WTC11 (cell line): ENCODE measurements at regions not wholly inside any gene's neighbourhood (a gene's known extent, or its start where the extent isn't known, plus 50 kb on each side); places are given as distances from the start of the nearest gene placed in this dataset.

Source experiments
- ATAC-seq: fragments of 200-7000 bp; cut with Tn5 transposase; 2 replicates; pipeline ENCODE4 v1.10.0; 2021; ENCODE audit warnings: mild to moderate bottlenecking, moderate library complexity
- CTCF ChIA-PET: fragments of 300-600 bp; sonication (Branson Sonifier 250); formaldehyde crosslinking; loops from one replicate; lab custom pipeline; 2021; ENCODE audit warnings: antibody characterized with exemption; lab: Charles Lee
- POLR2A ChIA-PET: fragments of 350-600 bp; sonication (Branson Sonifier 250); formaldehyde crosslinking; loops from one replicate; lab custom pipeline; 2021; ENCODE audit warnings: antibody characterized with exemption; lab: Charles Lee
- DNase-seq: peaks from one replicate; pipeline ENCODE4 v3.0.0; 2021; ENCODE audit warnings: low spot score
- H3K27ac Mint-ChIP-seq: 2 replicates; pipeline ENCODE4 v1.8.0; 2021; ENCODE audit warnings: mixed read lengths
- H3K27me3 Mint-ChIP-seq: 2 replicates; pipeline ENCODE4 v1.8.0; 2021; ENCODE audit warnings: low read depth, mild to moderate bottlenecking, moderate library complexity, mixed read lengths
- H3K36me3 Mint-ChIP-seq: 2 replicates; pipeline ENCODE4 v1.8.0; 2021; ENCODE audit warnings: mixed read lengths
- H3K4me1 Mint-ChIP-seq: 2 replicates; pipeline ENCODE4 v1.8.0; 2022; ENCODE audit warnings: mixed read lengths
- H3K4me3 Mint-ChIP-seq: 2 replicates; pipeline ENCODE4 v1.8.0; 2021; ENCODE audit warnings: mild to moderate bottlenecking, moderate library complexity, mixed read lengths
- H3K9me3 Mint-ChIP-seq: 2 replicates; pipeline ENCODE4 v1.8.0; 2021; ENCODE audit warnings: mixed read lengths
- ESRRA ChIP-seq: sonication (generic); formaldehyde crosslinking; IDR thresholded peaks from 2 replicates; pipeline ENCODE4 v1.8.1; 2022; ENCODE audit warnings: mild to moderate bottlenecking, missing genetic modification reagents, borderline replicate concordance
- ETV6 ChIP-seq: sonication (generic); formaldehyde crosslinking; IDR thresholded peaks from 2 replicates; pipeline ENCODE4 v1.8.1; 2022; ENCODE audit warnings: mild to moderate bottlenecking, missing genetic modification reagents
- IRF2 ChIP-seq: sonication (generic); formaldehyde crosslinking; IDR thresholded peaks from 2 replicates; pipeline ENCODE4 v1.8.0; 2022; ENCODE audit warnings: low read depth, missing genetic modification reagents, borderline replicate concordance
- NFATC4 ChIP-seq: fragments of 250-450 bp; sonication (Bioruptor Pico); IDR thresholded peaks from 2 replicates; pipeline ENCODE4 v1.9.0; 2021; ENCODE audit warnings: mild to moderate bottlenecking
- NFYB ChIP-seq: sonication (generic); formaldehyde crosslinking; conservative IDR thresholded peaks from 2 replicates; pipeline ENCODE4 v1.8.0; 2022; ENCODE audit warnings: low read depth, missing genetic modification reagents
- NR2C2 ChIP-seq: sonication (generic); formaldehyde crosslinking; IDR thresholded peaks from 2 replicates; pipeline ENCODE4 v1.8.0; 2022; ENCODE audit warnings: mild to moderate bottlenecking, missing genetic modification reagents
- SMAD3 ChIP-seq: sonication (generic); formaldehyde crosslinking; IDR thresholded peaks from 2 replicates; pipeline ENCODE4 v1.8.0; 2022; ENCODE audit warnings: missing genetic modification reagents, mild to moderate bottlenecking, borderline replicate concordance
- SOX15 ChIP-seq: fragments of 250-450 bp; sonication (Bioruptor Pico); IDR thresholded peaks from 2 replicates; pipeline ENCODE4 v1.9.0; 2021; ENCODE audit warnings: mild to moderate bottlenecking
- SP1 ChIP-seq: sonication (generic); formaldehyde crosslinking; conservative IDR thresholded peaks from 2 replicates; pipeline ENCODE4 v1.8.1; 2022; ENCODE audit warnings: missing genetic modification reagents
- ZNF121 ChIP-seq: sonication (generic); formaldehyde crosslinking; IDR thresholded peaks from 2 replicates; pipeline ENCODE4 v1.8.0; 2023; ENCODE audit warnings: missing genetic modification reagents
- ZNF232 ChIP-seq: sonication (generic); formaldehyde crosslinking; IDR thresholded peaks from 2 replicates; pipeline ENCODE4 v1.8.0; 2022; ENCODE audit warnings: mild to moderate bottlenecking, missing genetic modification reagents
- ZNF423 ChIP-seq: fragments of 250-450 bp; sonication (Bioruptor Pico); IDR thresholded peaks from 2 replicates; pipeline ENCODE4 v2.1.2; 2022; ENCODE audit warnings: mild to moderate bottlenecking, moderate library complexity
- TF ChIP-seq, protein P1 (sequence below): sonication (generic); formaldehyde crosslinking; IDR thresholded peaks from 2 replicates; pipeline ENCODE4 v1.8.1; 2023; ENCODE audit warnings: mild to moderate bottlenecking, missing genetic modification reagents
- TF ChIP-seq, protein P2 (sequence below): sonication (generic); formaldehyde crosslinking; IDR thresholded peaks from 2 replicates; pipeline ENCODE4 v1.8.1; 2023; ENCODE audit warnings: mild to moderate bottlenecking, missing genetic modification reagents, moderate library complexity
- TF ChIP-seq, protein P3 (sequence below): fragments of 250-450 bp; sonication (Bioruptor Pico); conservative IDR thresholded peaks from 2 replicates; pipeline ENCODE4 v1.9.0; 2021; ENCODE audit warnings: mild to moderate bottlenecking
- TF ChIP-seq, protein P4 (sequence below): fragments of 250-450 bp; sonication (Bioruptor Pico); IDR thresholded peaks from 2 replicates; pipeline ENCODE4 v1.9.0; 2021; ENCODE audit warnings: mild to moderate bottlenecking
- TF ChIP-seq, protein P5 (sequence below): sonication (generic); formaldehyde crosslinking; IDR thresholded peaks from 2 replicates; pipeline ENCODE4 v1.8.0; 2022; ENCODE audit warnings: mild to moderate bottlenecking, missing genetic modification reagents
- TF ChIP-seq, protein P6 (sequence below): sonication (generic); formaldehyde crosslinking; IDR thresholded peaks from 2 replicates; pipeline ENCODE4 v1.8.1; 2022; ENCODE audit warnings: low read depth, mild to moderate bottlenecking, moderate library complexity, missing genetic modification reagents, borderline replicate concordance
- TF ChIP-seq, protein P7 (sequence below): sonication (generic); formaldehyde crosslinking; conservative IDR thresholded peaks from 2 replicates; pipeline ENCODE4 v1.8.1; 2023; ENCODE audit warnings: mild to moderate bottlenecking, low read depth, missing genetic modification reagents, moderate library complexity
- TF ChIP-seq, protein P8 (sequence below): sonication (generic); formaldehyde crosslinking; conservative IDR thresholded peaks from 2 replicates; pipeline ENCODE4 v1.8.1; 2022; ENCODE audit warnings: mild to moderate bottlenecking, missing genetic modification reagents

DNA sequence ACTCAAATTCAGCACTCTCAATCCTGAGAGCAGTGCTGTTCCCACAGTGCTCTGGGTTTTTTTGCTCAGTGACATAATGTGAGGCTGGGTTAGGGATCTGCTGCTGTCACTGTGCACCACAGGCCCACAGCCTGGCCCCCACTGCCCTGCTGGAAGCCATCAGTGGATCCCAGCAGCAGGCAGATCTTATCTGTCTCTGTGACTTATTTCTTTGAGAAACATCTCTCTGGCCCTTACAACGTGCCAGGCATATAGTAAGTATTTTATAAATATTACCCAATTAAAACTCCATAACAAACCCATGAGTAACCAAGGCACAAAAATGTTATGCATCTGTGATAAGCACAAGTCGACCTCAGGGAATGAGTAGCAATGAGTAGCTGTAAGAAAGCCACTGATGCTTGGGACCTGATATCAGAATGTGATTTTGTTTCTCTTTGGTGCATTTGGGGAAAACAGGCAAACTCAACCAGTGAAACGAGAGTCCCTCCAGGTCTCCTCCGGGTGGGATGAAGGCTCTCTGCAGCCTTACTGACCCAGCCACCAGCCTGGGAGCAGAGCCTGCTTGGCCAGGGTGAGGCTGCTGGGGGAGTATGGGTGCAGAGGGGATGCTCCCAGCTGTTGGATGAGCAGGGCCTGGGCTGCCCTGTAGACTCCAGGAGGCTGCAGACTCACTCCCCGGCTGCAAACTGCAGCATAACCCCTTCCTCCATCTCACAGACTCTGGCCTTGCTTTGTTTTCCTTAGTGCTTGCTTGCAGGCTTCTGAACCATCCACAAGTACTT is 172.7 kb upstream of the LNX1 start (continued):
- TF ChIP-seq IRF2 (CRISPR knock-in tag) (no peak), SMAD3 (CRISPR knock-in tag) (no peak), NFYB (CRISPR knock-in tag) (no peak), ZNF423 (CRISPR knock-in tag) (no peak), ZNF232 (CRISPR knock-in tag) (no peak), NFATC4 (no peak)
- TF ChIP-seq, protein P1, sequence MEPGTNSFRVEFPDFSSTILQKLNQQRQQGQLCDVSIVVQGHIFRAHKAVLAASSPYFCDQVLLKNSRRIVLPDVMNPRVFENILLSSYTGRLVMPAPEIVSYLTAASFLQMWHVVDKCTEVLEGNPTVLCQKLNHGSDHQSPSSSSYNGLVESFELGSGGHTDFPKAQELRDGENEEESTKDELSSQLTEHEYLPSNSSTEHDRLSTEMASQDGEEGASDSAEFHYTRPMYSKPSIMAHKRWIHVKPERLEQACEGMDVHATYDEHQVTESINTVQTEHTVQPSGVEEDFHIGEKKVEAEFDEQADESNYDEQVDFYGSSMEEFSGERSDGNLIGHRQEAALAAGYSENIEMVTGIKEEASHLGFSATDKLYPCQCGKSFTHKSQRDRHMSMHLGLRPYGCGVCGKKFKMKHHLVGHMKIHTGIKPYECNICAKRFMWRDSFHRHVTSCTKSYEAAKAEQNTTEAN (CRISPR knock-in tag): no peak
- TF ChIP-seq, protein P2, sequence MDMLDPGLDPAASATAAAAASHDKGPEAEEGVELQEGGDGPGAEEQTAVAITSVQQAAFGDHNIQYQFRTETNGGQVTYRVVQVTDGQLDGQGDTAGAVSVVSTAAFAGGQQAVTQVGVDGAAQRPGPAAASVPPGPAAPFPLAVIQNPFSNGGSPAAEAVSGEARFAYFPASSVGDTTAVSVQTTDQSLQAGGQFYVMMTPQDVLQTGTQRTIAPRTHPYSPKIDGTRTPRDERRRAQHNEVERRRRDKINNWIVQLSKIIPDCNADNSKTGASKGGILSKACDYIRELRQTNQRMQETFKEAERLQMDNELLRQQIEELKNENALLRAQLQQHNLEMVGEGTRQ (CRISPR knock-in tag): no peak
- TF ChIP-seq, all 79 proteins: peak for 0

DNA sequence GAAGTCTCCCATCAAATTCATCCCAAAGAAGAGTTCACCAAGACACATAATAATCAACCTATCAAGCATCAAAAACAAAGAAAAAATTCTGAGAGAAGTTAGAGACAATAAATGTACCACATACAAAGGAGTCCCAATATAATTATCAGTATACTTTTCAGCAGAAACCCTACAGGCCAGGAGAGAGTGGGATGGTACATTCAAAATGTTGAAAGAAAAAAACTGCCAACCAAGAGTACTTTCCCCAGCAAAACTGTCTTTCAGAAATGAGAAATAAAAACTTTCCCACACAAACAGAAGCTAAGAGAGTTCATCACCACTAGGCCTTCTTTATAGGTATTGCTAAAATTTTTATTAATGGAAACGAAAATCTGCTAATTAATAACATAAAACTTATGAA is 164.4 kb upstream of the LNX1 start:
- TF ChIP-seq NR2C2 (CRISPR knock-in tag) (no peak), SP1 (CRISPR knock-in tag) (no peak), ZNF121 (no peak), SOX15 (CRISPR knock-in tag) (no peak), ETV6 (CRISPR knock-in tag) (no peak), ESRRA (CRISPR knock-in tag) (no peak)
- TF ChIP-seq, protein P3, sequence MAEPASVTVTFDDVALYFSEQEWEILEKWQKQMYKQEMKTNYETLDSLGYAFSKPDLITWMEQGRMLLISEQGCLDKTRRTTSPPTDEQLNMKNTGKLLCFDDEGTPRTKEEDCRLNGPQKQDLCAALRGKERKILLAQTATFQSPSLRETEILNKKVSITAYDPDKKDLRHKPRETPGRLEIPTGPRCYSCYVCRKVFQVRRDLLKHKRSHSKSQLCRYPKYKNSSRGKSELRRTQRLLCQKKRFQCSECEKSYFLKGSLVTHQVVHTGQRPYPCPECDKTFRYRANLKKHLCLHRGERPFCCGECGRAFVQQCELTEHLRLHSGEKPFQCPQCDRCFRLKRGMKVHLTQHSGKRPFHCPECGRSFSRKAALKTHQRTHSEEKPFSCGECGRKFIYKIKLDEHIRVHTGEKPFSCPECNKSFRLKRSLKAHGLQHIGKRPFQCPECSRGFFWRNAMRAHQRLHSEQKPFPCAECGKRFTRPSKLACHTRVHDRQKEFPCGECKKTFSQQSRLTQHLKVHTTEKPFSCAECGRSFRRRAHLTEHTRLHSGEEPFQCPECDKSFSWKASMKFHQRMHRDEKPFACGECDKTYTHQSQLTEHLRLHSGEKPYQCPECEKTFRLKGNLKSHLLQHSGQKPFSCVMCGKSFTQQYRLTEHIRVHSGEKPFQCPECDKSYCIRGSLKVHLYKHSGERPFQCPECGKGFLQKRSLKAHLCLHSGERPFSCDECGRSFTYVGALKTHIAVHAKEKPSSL: no peak
- TF ChIP-seq, protein P4, sequence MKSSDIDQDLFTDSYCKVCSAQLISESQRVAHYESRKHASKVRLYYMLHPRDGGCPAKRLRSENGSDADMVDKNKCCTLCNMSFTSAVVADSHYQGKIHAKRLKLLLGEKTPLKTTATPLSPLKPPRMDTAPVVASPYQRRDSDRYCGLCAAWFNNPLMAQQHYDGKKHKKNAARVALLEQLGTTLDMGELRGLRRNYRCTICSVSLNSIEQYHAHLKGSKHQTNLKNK (CRISPR knock-in tag): no peak
- TF ChIP-seq, protein P5, sequence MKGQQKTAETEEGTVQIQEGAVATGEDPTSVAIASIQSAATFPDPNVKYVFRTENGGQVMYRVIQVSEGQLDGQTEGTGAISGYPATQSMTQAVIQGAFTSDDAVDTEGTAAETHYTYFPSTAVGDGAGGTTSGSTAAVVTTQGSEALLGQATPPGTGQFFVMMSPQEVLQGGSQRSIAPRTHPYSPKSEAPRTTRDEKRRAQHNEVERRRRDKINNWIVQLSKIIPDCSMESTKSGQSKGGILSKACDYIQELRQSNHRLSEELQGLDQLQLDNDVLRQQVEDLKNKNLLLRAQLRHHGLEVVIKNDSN (CRISPR knock-in tag): no peak
- TF ChIP-seq, protein P6, sequence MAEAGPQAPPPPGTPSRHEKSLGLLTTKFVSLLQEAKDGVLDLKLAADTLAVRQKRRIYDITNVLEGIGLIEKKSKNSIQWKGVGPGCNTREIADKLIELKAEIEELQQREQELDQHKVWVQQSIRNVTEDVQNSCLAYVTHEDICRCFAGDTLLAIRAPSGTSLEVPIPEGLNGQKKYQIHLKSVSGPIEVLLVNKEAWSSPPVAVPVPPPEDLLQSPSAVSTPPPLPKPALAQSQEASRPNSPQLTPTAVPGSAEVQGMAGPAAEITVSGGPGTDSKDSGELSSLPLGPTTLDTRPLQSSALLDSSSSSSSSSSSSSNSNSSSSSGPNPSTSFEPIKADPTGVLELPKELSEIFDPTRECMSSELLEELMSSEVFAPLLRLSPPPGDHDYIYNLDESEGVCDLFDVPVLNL (CRISPR knock-in tag): no peak
- TF ChIP-seq, protein P7, sequence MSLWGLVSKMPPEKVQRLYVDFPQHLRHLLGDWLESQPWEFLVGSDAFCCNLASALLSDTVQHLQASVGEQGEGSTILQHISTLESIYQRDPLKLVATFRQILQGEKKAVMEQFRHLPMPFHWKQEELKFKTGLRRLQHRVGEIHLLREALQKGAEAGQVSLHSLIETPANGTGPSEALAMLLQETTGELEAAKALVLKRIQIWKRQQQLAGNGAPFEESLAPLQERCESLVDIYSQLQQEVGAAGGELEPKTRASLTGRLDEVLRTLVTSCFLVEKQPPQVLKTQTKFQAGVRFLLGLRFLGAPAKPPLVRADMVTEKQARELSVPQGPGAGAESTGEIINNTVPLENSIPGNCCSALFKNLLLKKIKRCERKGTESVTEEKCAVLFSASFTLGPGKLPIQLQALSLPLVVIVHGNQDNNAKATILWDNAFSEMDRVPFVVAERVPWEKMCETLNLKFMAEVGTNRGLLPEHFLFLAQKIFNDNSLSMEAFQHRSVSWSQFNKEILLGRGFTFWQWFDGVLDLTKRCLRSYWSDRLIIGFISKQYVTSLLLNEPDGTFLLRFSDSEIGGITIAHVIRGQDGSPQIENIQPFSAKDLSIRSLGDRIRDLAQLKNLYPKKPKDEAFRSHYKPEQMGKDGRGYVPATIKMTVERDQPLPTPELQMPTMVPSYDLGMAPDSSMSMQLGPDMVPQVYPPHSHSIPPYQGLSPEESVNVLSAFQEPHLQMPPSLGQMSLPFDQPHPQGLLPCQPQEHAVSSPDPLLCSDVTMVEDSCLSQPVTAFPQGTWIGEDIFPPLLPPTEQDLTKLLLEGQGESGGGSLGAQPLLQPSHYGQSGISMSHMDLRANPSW (CRISPR knock-in tag): no peak
- TF ChIP-seq, protein P8, sequence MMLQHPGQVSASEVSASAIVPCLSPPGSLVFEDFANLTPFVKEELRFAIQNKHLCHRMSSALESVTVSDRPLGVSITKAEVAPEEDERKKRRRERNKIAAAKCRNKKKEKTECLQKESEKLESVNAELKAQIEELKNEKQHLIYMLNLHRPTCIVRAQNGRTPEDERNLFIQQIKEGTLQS: no peak
- ChIA-PET POLR2A (no interaction called here), CTCF (no interaction called here)
- Mint-ChIP-seq H3K4me1 (no peaks in the 10 kb centered on the region), H3K4me3 (no peak overlapping the region), H3K27ac (no peak overlapping the region), H3K27me3 (peaks cover 3% of the 10 kb centered on the region; the same call in 1 of the 2 replicates), H3K9me3 (peaks cover 32% of the 10 kb centered on the region), H3K36me3 (peaks cover 6% of the 10 kb centered on the region)
- ATAC-seq (no peak), DNase-seq (no peak)
